DOHH2 (cell line): ENCODE measurements at regions not wholly inside any gene's neighbourhood (a gene's known extent, or its start where the extent isn't known, plus 50 kb on each side); places are given as distances from the start of the nearest gene placed in this dataset.

Experiments
- H3F3A ChIP-seq: fragments of 200-600 bp; sonication (generic), shearing (Covaris generic); 2 replicates; pipeline ENCODE4 v1.6.0; 2016; ENCODE audit warnings: antibody characterized with exemption, mild to moderate bottlenecking; ENCODE audit not compliant: control insufficient read depth, insufficient read depth
- H3K27ac ChIP-seq: fragments of 200-600 bp; sonication (generic); 2 replicates; pipeline ENCODE4 v1.5.1; 2014; ENCODE audit warnings: low read depth, mild to moderate bottlenecking, low read length, moderate library complexity
- H3K27me3 ChIP-seq: fragments of 200-600 bp; sonication (generic); 2 replicates; pipeline ENCODE4 v1.6.1; 2014; ENCODE audit warnings: mild to moderate bottlenecking, low read length, mixed read lengths; ENCODE audit not compliant: control insufficient read depth
- H3K36me3 ChIP-seq: fragments of 200-600 bp; sonication (generic); 2 replicates; pipeline ENCODE4 v1.6.1; 2014; ENCODE audit warnings: mild to moderate bottlenecking, low read length, moderate library complexity, mixed read lengths; ENCODE audit not compliant: control insufficient read depth
- H3K4me1 ChIP-seq: fragments of 200-600 bp; sonication (generic); 2 replicates; pipeline ENCODE4 v1.6.1; 2014; ENCODE audit warnings: mild to moderate bottlenecking, low read length, mixed read lengths; ENCODE audit not compliant: control insufficient read depth
- H3K4me2 ChIP-seq: fragments of 200-600 bp; sonication (generic); 2 replicates; pipeline ENCODE4 v1.6.0; 2014; ENCODE audit warnings: mild to moderate bottlenecking, low read length, moderate library complexity
- H3K4me3 ChIP-seq: fragments of 200-600 bp; sonication (generic); 2 replicates; pipeline ENCODE4 v1.5.1; 2014; ENCODE audit warnings: mild to moderate bottlenecking, low read length, mixed read lengths
- H3K79me2 ChIP-seq: fragments of 200-600 bp; sonication (generic); 2 replicates; pipeline ENCODE4 v1.6.1; 2014; ENCODE audit warnings: mild to moderate bottlenecking, low read length, mixed read lengths; ENCODE audit not compliant: control insufficient read depth
- H3K9me2 ChIP-seq: fragments of 200-600 bp; sonication (generic); replicated peaks from 2 replicates; pipeline ENCODE4 v1.6.1; 2014; ENCODE audit warnings: mild to moderate bottlenecking, low read length, mixed read lengths; ENCODE audit not compliant: control insufficient read depth
- H3K9me3 ChIP-seq: fragments of 200-600 bp; sonication (generic); 2 replicates; pipeline ENCODE4 v1.6.1; 2014; ENCODE audit warnings: antibody characterized with exemption, low read length, mixed read lengths; ENCODE audit not compliant: control insufficient read depth, insufficient read depth
- H4K20me1 ChIP-seq: fragments of 200-600 bp; sonication (generic); 2 replicates; pipeline ENCODE4 v1.6.0; 2014; ENCODE audit warnings: low read depth, mild to moderate bottlenecking, antibody characterized with exemption, low read length, moderate library complexity; ENCODE audit not compliant: control insufficient read depth, insufficient read depth
- CTCF ChIP-seq: fragments of 200-600 bp; sonication (generic); IDR thresholded peaks from one replicate; pipeline ENCODE4 v1.5.1; 2014; ENCODE audit warnings: antibody characterized with exemption, mild to moderate bottlenecking, low read depth, low read length; ENCODE audit not compliant: poor library complexity, severe bottlenecking
- EZH2phosphoT487 ChIP-seq: fragments of 200-600 bp; sonication (generic); IDR thresholded peaks from 2 replicates; pipeline ENCODE4 v1.6.1; 2017; ENCODE audit warnings: borderline replicate concordance, mild to moderate bottlenecking, antibody characterized with exemption, low read length, moderate library complexity, mixed read lengths

GRCh38 chr4:108346818-108347210 is 178.1 kb upstream of the LEF1 start:
- Histone ChIP-seq H3K9me3 (no peaks in the 10 kb centered on the region), H3K36me3 (no peaks in the 10 kb centered on the region), H3K9me2 (no peaks in the 10 kb centered on the region), H3K4me2 (no peak overlapping the region), H4K20me1 (no peaks in the 10 kb centered on the region), H3K27ac (no peak overlapping the region), H3F3A (no peaks in the 10 kb centered on the region), H3K4me3 (no peak overlapping the region), H3K79me2 (no peaks in the 10 kb centered on the region), H3K27me3 (peaks cover 2% of the 10 kb centered on the region; the same call in 1 of the 2 replicates), H3K4me1 (no peaks in the 10 kb centered on the region)
- TF ChIP-seq CTCF = no peak
- TF ChIP-seq EZH2phosphoT487 = no peak

GRCh38 chr4:108345862-108346817 is 177.4 kb upstream of the LEF1 start:
- Histone ChIP-seq H3F3A (no peaks in the 10 kb centered on the region), H3K27ac (no peak overlapping the region), H3K4me2 (no peak overlapping the region), H3K27me3 (0 out of 2 replicates have a peak, but pooled peaks cover 2% of the 10 kb centered on the region), H4K20me1 (no peaks in the 10 kb centered on the region), H3K79me2 (no peaks in the 10 kb centered on the region), H3K4me1 (no peaks in the 10 kb centered on the region), H3K9me2 (no peaks in the 10 kb centered on the region), H3K9me3 (no peaks in the 10 kb centered on the region), H3K36me3 (no peaks in the 10 kb centered on the region), H3K4me3 (no peak overlapping the region)
- TF ChIP-seq CTCF (no peak), EZH2phosphoT487 (no peak)

GRCh38 chr4:108342325-108342970 is 173.7 kb upstream of the LEF1 start:
- Histone ChIP-seq H3K4me3 (no peak overlapping the region), H3K9me3 (no peaks in the 10 kb centered on the region), H3K9me2 (no peaks in the 10 kb centered on the region), H3K27me3 (0 out of 2 replicates have a peak, but pooled peaks cover 2% of the 10 kb centered on the region), H3F3A (no peaks in the 10 kb centered on the region), H3K4me2 (no peak overlapping the region), H3K27ac (no peak overlapping the region), H3K36me3 (no peaks in the 10 kb centered on the region), H3K4me1 (no peaks in the 10 kb centered on the region), H3K79me2 (no peaks in the 10 kb centered on the region), H4K20me1 (no peaks in the 10 kb centered on the region)
- TF ChIP-seq CTCF = no peak
- no peak for TF ChIP-seq EZH2phosphoT487
